Hippocampal formation (tissue), 2 donors: ENCODE measurements at regions not wholly inside any gene's neighbourhood (a gene's known extent, or its start where the extent isn't known, plus 50 kb on each side); places are given as distances from the start of the nearest gene placed in this dataset.

Experiments
- DNase-seq, 2 donors: peaks; one replicate each; lab custom pipeline; 2025; lab: John Stamatoyannopoulos, UW

DNA sequence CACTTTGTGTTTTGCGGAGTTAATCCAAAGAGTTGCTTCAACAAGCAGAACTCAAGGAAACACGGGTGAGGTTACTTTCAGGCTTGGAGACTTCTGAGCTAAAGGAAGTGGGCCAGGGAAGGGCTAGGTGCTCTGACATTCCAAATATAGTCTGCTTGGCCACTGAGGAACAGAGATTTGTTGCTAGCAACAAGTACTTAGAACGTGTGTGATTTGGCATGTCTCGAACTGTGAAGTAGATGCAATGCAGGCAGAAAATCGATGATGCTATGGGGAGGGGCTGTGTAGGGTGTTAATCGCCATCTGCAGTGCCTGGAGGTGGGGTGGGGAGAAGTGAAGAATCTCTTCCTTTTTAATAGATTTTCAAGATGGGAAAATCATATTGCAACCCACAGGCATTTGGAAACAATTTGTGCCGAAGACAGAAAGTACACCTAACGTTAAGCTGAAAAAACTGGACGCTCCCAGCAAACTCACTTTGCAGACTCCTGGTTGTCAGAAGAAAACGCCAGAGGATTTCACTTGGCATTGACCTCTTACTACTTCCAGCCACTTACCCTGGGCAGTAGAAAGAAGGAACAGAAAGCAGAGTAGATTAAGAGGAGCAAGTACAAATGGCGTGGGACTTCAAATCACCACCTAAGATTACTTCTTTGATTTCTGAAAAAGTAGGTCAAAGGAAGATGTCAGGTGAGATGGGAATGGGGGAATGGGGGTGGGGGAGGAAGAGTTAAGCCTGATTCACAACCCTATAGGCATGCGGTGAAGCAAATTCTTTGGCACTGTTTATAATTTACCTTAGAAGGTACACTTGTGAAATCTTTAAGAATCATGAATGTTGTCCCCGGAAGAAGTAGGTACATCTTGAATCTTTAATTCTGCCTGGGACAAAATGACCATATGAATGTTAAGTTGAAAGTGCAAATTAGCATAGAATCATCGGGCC, 314.1 kb downstream of the CD83 start:
- DNase-seq = no peak

DNA sequence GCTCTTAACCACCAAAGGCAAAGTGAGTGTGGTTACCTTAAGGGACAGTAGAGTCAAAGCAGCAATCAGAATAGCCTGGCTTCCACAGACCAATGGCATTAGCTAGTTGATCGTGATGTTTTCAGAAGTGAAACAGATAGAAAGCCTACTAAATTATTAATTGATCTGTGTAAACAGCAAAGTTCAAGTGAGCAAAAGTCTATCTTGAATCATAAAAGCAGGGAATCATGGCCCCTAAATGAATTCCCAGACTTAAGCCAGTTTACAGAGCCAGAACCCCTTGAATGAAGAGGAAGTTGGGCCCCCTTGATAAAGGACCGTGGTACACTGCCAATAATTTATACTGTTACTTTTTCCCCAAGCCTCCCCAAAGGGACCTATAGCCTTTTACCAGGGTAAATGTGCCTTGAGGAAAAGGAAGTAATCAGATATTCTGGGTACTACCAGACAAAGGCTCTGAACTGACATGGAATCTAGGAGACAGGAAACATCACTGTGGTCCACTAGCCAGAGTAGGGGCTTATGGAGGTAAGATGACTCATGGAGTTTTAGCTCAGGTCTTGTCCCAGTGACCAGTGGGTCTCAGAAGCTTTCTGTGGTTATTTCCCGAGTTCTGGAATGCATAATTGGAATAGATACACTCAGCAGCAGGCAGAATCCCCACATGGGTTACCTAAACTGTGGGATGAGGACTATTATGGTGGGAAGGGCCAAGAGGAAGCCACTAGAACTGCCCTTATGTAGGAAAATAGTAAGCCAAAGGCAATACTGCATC, 317.5 kb downstream of the CD83 start:
- no peak for DNase-seq

- no peak for DNase-seq
Measured at GRCh38 chr6:14436592-14437132, 319.1 kb downstream of the CD83 start.

GRCh38 chr6:14439419-14439818, 321.8 kb downstream of the CD83 start:
- DNase-seq = no peak

GRCh38 chr6:14440215-14440910, 322.8 kb downstream of the CD83 start:
- DNase-seq = no peak

GRCh38 chr6:14440940-14441781, 323.6 kb downstream of the CD83 start:
- DNase-seq = peak in 1 of 2 donors; percentile 26

DNA sequence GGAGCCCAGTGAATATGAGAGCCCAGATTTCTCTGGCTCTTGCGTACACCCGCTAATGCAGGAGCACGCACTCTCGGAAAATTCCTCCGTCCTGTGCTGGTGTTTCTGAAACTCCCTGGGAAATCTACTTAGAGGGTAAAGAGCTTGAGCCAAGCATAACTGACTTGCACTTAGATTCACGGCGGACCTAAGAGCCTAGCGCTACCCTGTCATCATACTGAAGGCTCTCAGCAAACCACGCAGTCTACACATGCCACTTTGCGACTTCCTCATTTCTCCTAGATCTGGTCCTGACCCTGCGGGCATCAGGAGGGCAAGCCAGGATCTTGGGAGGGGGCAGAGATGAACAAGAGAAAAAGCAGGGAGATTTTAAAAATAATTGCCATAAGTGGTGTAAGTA, 324.7 kb downstream of the CD83 start:
- peak in 1 of 2 donors; percentile 2 for DNase-seq

DNA sequence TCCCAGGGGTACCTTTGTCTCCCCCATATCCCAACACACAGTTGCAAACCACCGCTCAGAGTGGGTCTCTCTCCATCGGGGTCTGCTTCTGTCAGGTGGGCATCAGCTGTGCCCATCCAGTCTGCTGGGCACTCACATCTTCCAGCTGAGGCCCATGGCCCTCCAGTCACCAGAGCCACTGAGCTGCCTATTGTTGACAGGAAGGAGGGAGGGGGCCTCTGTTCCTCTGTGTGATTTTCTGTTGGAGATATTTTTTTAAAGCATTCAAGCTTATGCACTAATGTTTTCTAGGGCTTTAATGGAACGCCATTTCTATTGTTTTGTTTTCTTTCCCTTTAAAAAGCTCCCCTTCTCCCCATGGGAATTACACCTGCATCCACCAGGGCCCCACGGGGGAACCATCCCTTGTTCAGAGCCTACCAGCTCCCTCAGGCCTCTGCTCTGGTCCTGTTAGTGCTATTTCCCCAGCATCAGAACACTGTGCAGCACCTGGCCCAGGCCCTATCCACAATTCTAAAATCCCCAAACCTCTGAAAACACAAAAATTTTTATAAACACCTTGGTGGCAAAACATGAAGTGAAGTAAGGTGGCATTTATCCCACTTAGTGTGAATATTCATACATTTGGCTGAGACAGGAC, 326.2 kb downstream of the CD83 start:
- no peak for DNase-seq

GRCh38 chr6:14444295-14444972, 326.9 kb downstream of the CD83 start:
- DNase-seq = no peak

- no peak for DNase-seq
Measured at GRCh38 chr6:14447240-14447639, 329.7 kb downstream of the CD83 start.

DNA sequence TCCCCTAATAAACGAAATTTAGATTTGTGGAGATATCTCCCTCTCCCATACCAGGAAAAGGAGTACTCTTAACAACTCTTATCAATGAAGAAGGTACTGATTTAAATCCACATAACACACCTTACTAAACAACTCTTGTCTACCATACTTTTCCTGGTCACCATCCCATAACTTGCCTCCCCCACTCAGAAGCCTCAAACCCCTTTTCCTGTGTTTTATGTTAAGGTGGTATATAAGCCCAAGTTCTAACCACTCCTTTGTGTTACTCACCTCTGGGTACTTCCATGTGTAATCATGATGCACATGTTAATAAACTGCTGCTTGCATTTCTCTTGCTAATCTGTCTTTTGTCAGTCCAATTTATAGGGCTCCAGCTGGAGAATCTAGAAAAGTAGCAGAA, 330.7 kb downstream of the CD83 start:
- no peak for DNase-seq

DNA sequence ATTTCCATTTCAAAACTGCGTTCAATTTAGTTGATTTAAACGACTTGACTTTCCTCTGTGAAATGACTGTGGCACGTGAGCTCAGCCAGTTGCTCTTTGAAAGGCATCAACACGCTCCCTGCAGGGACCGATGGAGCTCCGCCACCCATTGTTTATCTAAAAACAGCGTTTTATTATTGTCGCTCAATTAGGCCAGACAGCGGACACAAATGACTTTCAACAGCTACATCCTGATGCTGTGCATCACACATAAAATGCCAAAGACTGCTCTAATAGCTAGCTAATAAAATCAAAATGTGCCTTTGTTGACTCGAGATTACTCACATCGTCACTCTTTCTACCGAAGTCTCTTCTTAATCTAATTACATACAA, 332.5 kb downstream of the CD83 start:
- DNase-seq = peak in 1 of 2 donors; percentile 18

GRCh38 chr6:14450578-14450977, 333.0 kb downstream of the CD83 start:
- no peak for DNase-seq

DNA sequence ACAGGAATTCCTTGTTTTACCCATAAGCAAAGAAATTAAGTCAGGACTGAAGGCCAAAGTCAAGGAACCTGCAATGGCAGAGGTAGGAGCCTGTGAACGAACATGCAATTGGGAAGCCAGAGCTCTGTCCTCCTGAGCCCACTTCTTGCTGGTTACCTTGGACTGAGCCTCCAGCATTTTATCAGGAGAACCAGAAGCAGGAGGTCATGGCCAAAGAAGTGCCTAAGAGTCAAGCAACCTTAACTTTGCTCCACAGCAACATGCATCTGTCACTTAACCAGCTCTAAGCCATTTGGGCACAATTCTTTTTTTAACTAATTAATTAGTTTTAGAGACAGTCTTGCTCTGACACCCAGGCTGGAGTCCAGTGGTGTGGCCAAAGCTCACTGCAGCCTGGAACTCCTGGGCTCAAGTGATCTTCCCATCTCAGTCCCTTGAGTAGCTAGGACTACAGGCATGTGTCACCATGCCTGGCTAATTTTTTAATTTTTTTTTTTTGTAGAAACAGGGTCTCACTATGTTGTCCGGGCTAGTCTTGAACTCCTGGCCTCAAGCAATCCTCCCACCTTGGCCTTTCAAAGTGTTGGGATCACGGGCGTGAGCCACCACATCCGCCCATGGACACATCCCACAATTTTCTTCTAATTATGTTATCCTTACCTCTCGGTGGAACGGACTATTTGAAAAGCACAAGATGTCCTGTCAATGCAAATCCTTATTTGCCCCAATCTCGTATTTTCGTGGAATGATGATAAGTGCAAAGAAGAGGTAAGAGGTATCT, 334.2 kb downstream of the CD83 start:
- no peak for DNase-seq

DNA sequence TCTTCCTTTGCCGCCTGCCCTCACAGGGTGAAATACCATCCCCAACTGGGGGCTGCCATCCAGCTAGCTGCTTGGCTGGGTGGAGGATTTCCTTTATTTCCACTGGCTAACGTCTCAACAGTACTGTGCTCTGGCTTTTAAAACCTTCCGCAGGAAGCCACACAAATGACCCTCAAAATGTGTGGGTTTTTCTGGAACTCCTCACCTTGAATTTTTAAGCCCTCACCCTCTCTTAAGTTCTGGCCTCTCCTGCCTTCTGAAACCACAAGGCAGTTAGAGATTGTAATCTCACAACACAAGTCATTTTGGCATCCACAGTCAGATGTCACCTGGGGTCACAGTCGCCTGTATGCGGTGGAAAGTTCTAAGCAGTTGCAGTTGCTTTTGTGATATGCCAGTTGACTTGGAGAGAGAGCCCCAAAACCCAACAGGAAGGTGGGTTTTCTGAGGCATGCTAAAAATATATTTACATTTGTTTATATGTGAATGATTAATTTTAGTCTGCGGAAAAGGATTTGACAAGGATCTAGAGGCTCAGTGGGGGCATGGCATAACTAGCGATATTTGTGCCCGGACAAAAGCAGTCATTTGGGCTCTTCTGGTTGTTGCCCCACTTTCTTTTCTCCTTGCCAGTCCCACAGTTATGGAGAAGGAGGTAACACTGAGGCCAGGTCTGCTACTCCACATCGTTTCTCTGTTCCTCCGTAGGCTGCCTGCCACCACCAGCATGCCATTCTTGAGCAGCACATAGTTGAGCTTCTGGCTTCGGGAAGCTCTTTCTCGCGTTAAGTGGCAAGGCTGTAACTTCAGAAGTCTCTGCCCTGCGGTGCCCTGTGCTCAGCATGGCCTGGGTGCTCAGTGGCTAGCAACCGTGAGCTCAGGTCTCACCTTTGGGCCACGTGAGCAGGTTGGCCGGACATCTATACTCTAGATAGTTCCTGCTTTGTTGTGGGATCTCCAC, 335.3 kb downstream of the CD83 start:
- DNase-seq = no peak

GRCh38 chr6:14453712-14454472, 336.3 kb downstream of the CD83 start:
- DNase-seq = no peak

DNA sequence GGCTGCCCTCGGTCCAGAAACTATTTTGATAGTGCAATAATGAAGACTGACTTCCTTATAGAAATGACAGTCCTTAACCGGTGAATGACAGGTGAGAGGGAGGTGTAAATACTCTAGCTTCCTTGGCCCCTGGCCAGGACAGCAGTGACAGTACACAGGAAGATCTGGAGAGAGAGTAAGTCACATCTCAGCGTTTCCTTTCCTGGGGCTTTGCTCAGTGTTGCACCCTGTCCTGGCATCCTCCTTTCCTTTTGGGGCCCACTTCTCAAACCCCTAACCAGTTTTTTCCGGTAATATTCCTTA, 336.9 kb downstream of the CD83 start:
- DNase-seq = no peak

- no peak for DNase-seq
Measured at GRCh38 chr6:14455427-14455826, 337.9 kb downstream of the CD83 start.
